K562 (cell line): ENCODE measurements at regions not wholly inside any gene's neighbourhood (a gene's known extent, or its start where the extent isn't known, plus 50 kb on each side); places are given as distances from the start of the nearest gene placed in this dataset.

Experiments used
- ATAC-seq: fragments of 200-7000 bp; cut with Tn5 transposase; 3 replicates; pipeline ENCODE4 v1.9.1; 2020; ENCODE audit warnings: moderate library complexity
- BruUV-seq: library from RNA; stranded (reverse); fragments of 400-500 nt; replicated peaks from 2 replicates; lab custom pipeline; 2021; lab: Mats Ljungman, UMichigan
- CTCF ChIA-PET: fragments of 300-600 bp; formaldehyde crosslinking; extraction: SDS; loops from one replicate; lab custom pipeline; 2021; ENCODE audit warnings: low intra/inter-chr PET ratio; lab: Yijun Ruan, JAX
- POLR2A ChIA-PET: fragments of 300-600, 350-650 bp; sonication (Branson Sonifier 250); formaldehyde crosslinking; extraction: SDS; loops from one replicate; lab custom pipeline; 2021; ENCODE audit warnings: antibody characterized with exemption, inconsistent platforms; lab: Yijun Ruan, JAX
- DNase-seq, 4 experiments: peaks; one replicate each; pipeline versions ENCODE4 v3.0.0 to v3.0.0-alpha.2; 2011 to 2018; ENCODE audit warnings: low spot score in 3 of 4, mixed read lengths in 3 of 4; ENCODE audit errors: extremely low read depth in 1 of 4
- FAIRE-seq: peaks from 2 replicates; lab custom pipeline; 2011; peaks lifted over from hg19 to GRCh38; lab: Jason Lieb, UNC
- H2AFZ ChIP-seq: 2 replicates; pipeline ENCODE4 v1.6.0; 2011; ENCODE audit warnings: low read depth, low read length, control low read depth, inconsistent platforms
- H3K27ac ChIP-seq: fragments of 200-600 bp; 3 replicates; pipeline ENCODE4 v1.8.0; 2011; ENCODE audit warnings: low read depth, mild to moderate bottlenecking, control low read depth, inconsistent platforms, low read length, moderate library complexity, mixed read lengths; ENCODE audit errors: extremely low read depth
- H3K27me3 ChIP-seq, 2 experiments: fragments of 300-600 bp in 1 of 2; 2 replicates in 1 of 2; 3 replicates in 1 of 2; pipeline versions ENCODE4 v1.6.0 to v1.8.0; 2011; ENCODE audit warnings: inconsistent platforms in 2 of 2, low read length in 2 of 2, mild to moderate bottlenecking in 1 of 2, mixed read lengths in 1 of 2, moderate library complexity in 1 of 2; ENCODE audit not compliant: control insufficient read depth in 2 of 2, insufficient read depth in 2 of 2
- H3K36me3 ChIP-seq: fragments of 300-600 bp; 3 replicates; pipeline ENCODE4 v1.8.0; 2011; ENCODE audit warnings: mild to moderate bottlenecking, low read length, inconsistent platforms; ENCODE audit not compliant: control insufficient read depth, insufficient read depth
- H3K4me1 ChIP-seq, 2 experiments: fragments of 200-600 bp in 1 of 2; replicated peaks in 1 of 2; 2 replicates in 1 of 2; 3 replicates in 1 of 2; pipeline versions ENCODE4 v1.5.1 to v1.8.0; 2011; ENCODE audit warnings: inconsistent platforms in 2 of 2, low read length in 2 of 2, mild to moderate bottlenecking in 1 of 2, mixed read lengths in 1 of 2, moderate library complexity in 1 of 2; ENCODE audit not compliant: control insufficient read depth in 2 of 2, insufficient read depth in 2 of 2
- H3K4me2 ChIP-seq: 2 replicates; pipeline ENCODE4 v1.6.1; 2011; ENCODE audit warnings: low read length, control low read depth, inconsistent platforms, mixed read lengths; ENCODE audit not compliant: insufficient read depth
- H3K4me3 ChIP-seq: fragments of 200-600 bp; sonication (generic), shearing (Covaris generic); 2 replicates; pipeline ENCODE4 v1.5.1; 2016; ENCODE audit warnings: control low read depth, inconsistent platforms
- H3K79me2 ChIP-seq: fragments of 200-600 bp; 3 replicates; pipeline ENCODE4 v1.8.0; 2011; ENCODE audit warnings: low read length, inconsistent platforms; ENCODE audit not compliant: control insufficient read depth, insufficient read depth
- H3K9ac ChIP-seq, 2 experiments: 2 replicates each; pipeline versions ENCODE4 v1.6.0 to v1.6.1; 2011; ENCODE audit warnings: low read depth in 2 of 2, low read length in 2 of 2, control low read depth in 1 of 2, inconsistent platforms in 1 of 2, mild to moderate bottlenecking in 1 of 2, mixed read lengths in 1 of 2; ENCODE audit not compliant: insufficient read depth in 1 of 2
- H3K9me1 ChIP-seq: one replicate; pipeline ENCODE4 v1.6.0; 2011; ENCODE audit warnings: inconsistent platforms, mild to moderate bottlenecking, low read length, moderate library complexity; ENCODE audit not compliant: control insufficient read depth, insufficient read depth
- H3K9me3 ChIP-seq: replicated peaks from 2 replicates; pipeline ENCODE4 v1.5.1; 2011; ENCODE audit warnings: low read depth, low read length, inconsistent platforms; ENCODE audit not compliant: control insufficient read depth, insufficient read depth
- H4K20me1 ChIP-seq: replicated peaks from 2 replicates; pipeline ENCODE4 v1.6.1; 2011; ENCODE audit warnings: low read length, inconsistent platforms, mixed read lengths; ENCODE audit not compliant: control insufficient read depth, insufficient read depth
- CEBPB ChIP-seq: fragments of 450-650 bp; IDR thresholded peaks from 2 replicates; pipeline ENCODE4 v1.6.1; 2016; ENCODE audit warnings: missing genetic modification characterization, missing compliant biosample characterization
- EP400 ChIP-seq: fragments of 450-650 bp; IDR thresholded peaks from 2 replicates; pipeline ENCODE4 v1.6.1; 2017; ENCODE audit warnings: antibody characterized with exemption, mild to moderate bottlenecking, moderate library complexity
- ERF ChIP-seq: fragments of 450-650 bp; formaldehyde crosslinking; IDR thresholded peaks from 2 replicates; pipeline ENCODE4 v1.4.0; 2020; ENCODE audit warnings: mild to moderate bottlenecking, mixed read lengths
- FOSL1 ChIP-seq: fragments of 200-800 bp; sonication (Bioruptor generic); conservative IDR thresholded peaks from 2 replicates; pipeline ENCODE4 v1.6.1; 2016; ENCODE audit warnings: missing genetic modification characterization, missing compliant biosample characterization
- JUND ChIP-seq, 2 experiments: IDR thresholded peaks; 2 replicates in 1 of 2; 3 replicates in 1 of 2; pipeline ENCODE4 v1.6.1; 2011; ENCODE audit warnings: borderline replicate concordance in 2 of 2, low read depth in 2 of 2, low read length in 2 of 2, improper control_type of control experiment in 1 of 2, missing biosample characterization in 1 of 2, missing genetic modification characterization in 1 of 2, missing genetic modification reagents in 1 of 2
- NBN ChIP-seq: fragments of 450-650 bp; IDR thresholded peaks from 2 replicates; pipeline ENCODE4 v1.6.1; 2016; ENCODE audit warnings: low read depth, mild to moderate bottlenecking
- NFIC ChIP-seq: fragments of 450-650 bp; IDR thresholded peaks from 2 replicates; pipeline ENCODE4 v1.6.1; 2017; ENCODE audit warnings: mild to moderate bottlenecking, inconsistent platforms
- RBM39 ChIP-seq: fragments of 200-400 bp; formaldehyde crosslinking; optimal IDR thresholded peaks from 2 replicates; pipeline ENCODE3; 2018; ENCODE audit warnings: low read depth, low read length
- in situ Hi-C: fragments of 300-500 bp; cut with MboI; formaldehyde crosslinking; loops from 4 replicates; pipeline ENCODE4 v1.15.0; 2018; ENCODE audit warnings: inconsistent platforms, mixed read lengths
- intact Hi-C: fragments of 100-400 bp; cut with micrococcal nuclease; formaldehyde crosslinking; loops from 2 replicates; pipeline ENCODE4 v1.14.2; 2022
- TF ChIP-seq, protein P1 (sequence below): fragments of 450-650 bp; IDR thresholded peaks from 2 replicates; pipeline ENCODE4 v1.6.1; 2017; ENCODE audit warnings: antibody characterized with exemption, mild to moderate bottlenecking
- TF ChIP-seq, protein P2 (sequence below): fragments of 200-800 bp; sonication (Bioruptor generic); IDR thresholded peaks from 2 replicates; pipeline ENCODE4 v1.6.1; 2016; ENCODE audit warnings: missing genetic modification characterization, missing compliant biosample characterization
- TF ChIP-seq, protein P3 (sequence below), 2 experiments: fragments of 200-800 bp in 1 of 2; sonication (Bioruptor generic) in 1 of 2; sonication (generic) in 1 of 2; formaldehyde crosslinking in 1 of 2; IDR thresholded peaks in 1 of 2; conservative IDR thresholded peaks in 1 of 2; 2 replicates each; pipeline versions ENCODE4 v1.5.0 to v1.6.1; 2016 to 2020; ENCODE audit warnings: missing compliant biosample characterization in 1 of 2, missing genetic modification characterization in 1 of 2, missing genetic modification reagents in 1 of 2

GRCh38 chr2:180707884-180708205 lies 272.6 kb upstream of the UBE2E3 start:
- Histone ChIP-seq H3K79me2 (peaks cover 10% of the 10 kb centered on the region; the same call in 2 of the 3 replicates), H3K4me1 (peaks cover 0 to 11% of the 10 kb centered on the region in 2 experiments; a peak in 1 of 5 replicates), H3K36me3 (no peaks in the 10 kb centered on the region), H3K9me3 (no peaks in the 10 kb centered on the region), H2AFZ (no peak overlapping the region), H3K4me2 (no peak overlapping the region), H3K9ac (no peak overlapping the region), H4K20me1 (no peaks in the 10 kb centered on the region), H3K27ac (no peak overlapping the region), H3K27me3 (no peaks in the 10 kb centered on the region), H3K4me3 (no peak overlapping the region), H3K9me1 (no peaks in the 10 kb centered on the region)
- FAIRE-seq (no peak), DNase-seq (peak in 1 of 4 experiments; percentile 46), ATAC-seq (no peak; the same call in 2 of the 3 replicates)
- intact Hi-C loops (no loop called here), in situ Hi-C loops (no loop called here)
- CTCF ChIA-PET, result no interaction called here
- no TSS peak for BruUV-seq
- POLR2A ChIA-PET, result interaction anchor here (0.8 kb wide), 1 partner anchor 186 kb away, joined by 3 read pairs; no protein-coding TSS in a partner anchor
- TF ChIP-seq, protein P1, sequence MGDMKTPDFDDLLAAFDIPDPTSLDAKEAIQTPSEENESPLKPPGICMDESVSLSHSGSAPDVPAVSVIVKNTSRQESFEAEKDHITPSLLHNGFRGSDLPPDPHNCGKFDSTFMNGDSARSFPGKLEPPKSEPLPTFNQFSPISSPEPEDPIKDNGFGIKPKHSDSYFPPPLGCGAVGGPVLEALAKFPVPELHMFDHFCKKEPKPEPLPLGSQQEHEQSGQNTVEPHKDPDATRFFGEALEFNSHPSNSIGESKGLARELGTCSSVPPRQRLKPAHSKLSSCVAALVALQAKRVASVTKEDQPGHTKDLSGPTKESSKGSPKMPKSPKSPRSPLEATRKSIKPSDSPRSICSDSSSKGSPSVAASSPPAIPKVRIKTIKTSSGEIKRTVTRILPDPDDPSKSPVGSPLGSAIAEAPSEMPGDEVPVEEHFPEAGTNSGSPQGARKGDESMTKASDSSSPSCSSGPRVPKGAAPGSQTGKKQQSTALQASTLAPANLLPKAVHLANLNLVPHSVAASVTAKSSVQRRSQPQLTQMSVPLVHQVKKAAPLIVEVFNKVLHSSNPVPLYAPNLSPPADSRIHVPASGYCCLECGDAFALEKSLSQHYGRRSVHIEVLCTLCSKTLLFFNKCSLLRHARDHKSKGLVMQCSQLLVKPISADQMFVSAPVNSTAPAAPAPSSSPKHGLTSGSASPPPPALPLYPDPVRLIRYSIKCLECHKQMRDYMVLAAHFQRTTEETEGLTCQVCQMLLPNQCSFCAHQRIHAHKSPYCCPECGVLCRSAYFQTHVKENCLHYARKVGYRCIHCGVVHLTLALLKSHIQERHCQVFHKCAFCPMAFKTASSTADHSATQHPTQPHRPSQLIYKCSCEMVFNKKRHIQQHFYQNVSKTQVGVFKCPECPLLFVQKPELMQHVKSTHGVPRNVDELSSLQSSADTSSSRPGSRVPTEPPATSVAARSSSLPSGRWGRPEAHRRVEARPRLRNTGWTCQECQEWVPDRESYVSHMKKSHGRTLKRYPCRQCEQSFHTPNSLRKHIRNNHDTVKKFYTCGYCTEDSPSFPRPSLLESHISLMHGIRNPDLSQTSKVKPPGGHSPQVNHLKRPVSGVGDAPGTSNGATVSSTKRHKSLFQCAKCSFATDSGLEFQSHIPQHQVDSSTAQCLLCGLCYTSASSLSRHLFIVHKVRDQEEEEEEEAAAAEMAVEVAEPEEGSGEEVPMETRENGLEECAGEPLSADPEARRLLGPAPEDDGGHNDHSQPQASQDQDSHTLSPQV, result 0 out of 2 replicates have a peak, but pooled peaks have one; percentile 19
- TF ChIP-seq JUND (IDR thresholded peaks at IDR 0.05; ENCODE audit: borderline replicate concordance, low read depth, low read length), result 0 out of 2 replicates have a peak, but pooled peaks have one; percentile 23
- TF ChIP-seq JUND (tag; IDR thresholded peaks at IDR 0.05; ENCODE audit: borderline replicate concordance, low read depth, low read length), result no peak
- peak; percentile 84 for TF ChIP-seq CEBPB
- no peak for TF ChIP-seq RBM39
- TF ChIP-seq ERF, result no peak
- TF ChIP-seq, protein P2, sequence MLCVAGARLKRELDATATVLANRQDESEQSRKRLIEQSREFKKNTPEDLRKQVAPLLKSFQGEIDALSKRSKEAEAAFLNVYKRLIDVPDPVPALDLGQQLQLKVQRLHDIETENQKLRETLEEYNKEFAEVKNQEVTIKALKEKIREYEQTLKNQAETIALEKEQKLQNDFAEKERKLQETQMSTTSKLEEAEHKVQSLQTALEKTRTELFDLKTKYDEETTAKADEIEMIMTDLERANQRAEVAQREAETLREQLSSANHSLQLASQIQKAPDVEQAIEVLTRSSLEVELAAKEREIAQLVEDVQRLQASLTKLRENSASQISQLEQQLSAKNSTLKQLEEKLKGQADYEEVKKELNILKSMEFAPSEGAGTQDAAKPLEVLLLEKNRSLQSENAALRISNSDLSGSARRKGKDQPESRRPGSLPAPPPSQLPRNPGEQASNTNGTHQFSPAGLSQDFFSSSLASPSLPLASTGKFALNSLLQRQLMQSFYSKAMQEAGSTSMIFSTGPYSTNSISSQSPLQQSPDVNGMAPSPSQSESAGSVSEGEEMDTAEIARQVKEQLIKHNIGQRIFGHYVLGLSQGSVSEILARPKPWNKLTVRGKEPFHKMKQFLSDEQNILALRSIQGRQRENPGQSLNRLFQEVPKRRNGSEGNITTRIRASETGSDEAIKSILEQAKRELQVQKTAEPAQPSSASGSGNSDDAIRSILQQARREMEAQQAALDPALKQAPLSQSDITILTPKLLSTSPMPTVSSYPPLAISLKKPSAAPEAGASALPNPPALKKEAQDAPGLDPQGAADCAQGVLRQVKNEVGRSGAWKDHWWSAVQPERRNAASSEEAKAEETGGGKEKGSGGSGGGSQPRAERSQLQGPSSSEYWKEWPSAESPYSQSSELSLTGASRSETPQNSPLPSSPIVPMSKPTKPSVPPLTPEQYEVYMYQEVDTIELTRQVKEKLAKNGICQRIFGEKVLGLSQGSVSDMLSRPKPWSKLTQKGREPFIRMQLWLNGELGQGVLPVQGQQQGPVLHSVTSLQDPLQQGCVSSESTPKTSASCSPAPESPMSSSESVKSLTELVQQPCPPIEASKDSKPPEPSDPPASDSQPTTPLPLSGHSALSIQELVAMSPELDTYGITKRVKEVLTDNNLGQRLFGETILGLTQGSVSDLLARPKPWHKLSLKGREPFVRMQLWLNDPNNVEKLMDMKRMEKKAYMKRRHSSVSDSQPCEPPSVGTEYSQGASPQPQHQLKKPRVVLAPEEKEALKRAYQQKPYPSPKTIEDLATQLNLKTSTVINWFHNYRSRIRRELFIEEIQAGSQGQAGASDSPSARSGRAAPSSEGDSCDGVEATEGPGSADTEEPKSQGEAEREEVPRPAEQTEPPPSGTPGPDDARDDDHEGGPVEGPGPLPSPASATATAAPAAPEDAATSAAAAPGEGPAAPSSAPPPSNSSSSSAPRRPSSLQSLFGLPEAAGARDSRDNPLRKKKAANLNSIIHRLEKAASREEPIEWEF (CRISPR knock-in tag), result no peak
- no peak for TF ChIP-seq NBN
- TF ChIP-seq EP400, result no peak
- TF ChIP-seq NFIC, result peak; percentile 62
- TF ChIP-seq FOSL1 (tag), result peak; percentile 47; the same call in 1 of the 2 replicates
- TF ChIP-seq, protein P3, sequence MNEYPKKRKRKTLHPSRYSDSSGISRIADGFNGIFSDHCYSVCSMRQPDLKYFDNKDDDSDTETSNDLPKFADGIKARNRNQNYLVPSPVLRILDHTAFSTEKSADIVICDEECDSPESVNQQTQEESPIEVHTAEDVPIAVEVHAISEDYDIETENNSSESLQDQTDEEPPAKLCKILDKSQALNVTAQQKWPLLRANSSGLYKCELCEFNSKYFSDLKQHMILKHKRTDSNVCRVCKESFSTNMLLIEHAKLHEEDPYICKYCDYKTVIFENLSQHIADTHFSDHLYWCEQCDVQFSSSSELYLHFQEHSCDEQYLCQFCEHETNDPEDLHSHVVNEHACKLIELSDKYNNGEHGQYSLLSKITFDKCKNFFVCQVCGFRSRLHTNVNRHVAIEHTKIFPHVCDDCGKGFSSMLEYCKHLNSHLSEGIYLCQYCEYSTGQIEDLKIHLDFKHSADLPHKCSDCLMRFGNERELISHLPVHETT (CRISPR knock-in tag; conservative IDR thresholded peaks at IDR 0.05 in 1 of 2, IDR thresholded peaks at IDR 0.05 in 1 of 2), result no peak
